ENCODE measurements at regions not wholly inside any gene's neighbourhood (a gene's known extent, or its start where the extent isn't known, plus 50 kb on each side); places are given as distances from the start of the nearest gene placed in this dataset.

- Histone ChIP-seq H3K9me3 (ENCODE audit: control insufficient read depth in 4 of 4, low read length in 3 of 4) (no peaks in the 10 kb centered on the region), H3K4me1 (ENCODE audit: control insufficient read depth in 4 of 4, insufficient read depth in 4 of 4, low read length in 3 of 4) (peaks cover 0 to 3% (median under 1%) of the 10 kb centered on the region in 4 donors), H3K27ac (ENCODE audit: low read depth in 1 of 2, low read length in 2 of 2) (no peak overlapping the region), H3K36me3 (ENCODE audit: control insufficient read depth in 4 of 4, insufficient read depth in 3 of 4, low read depth in 1 of 4, low read length in 3 of 4) (no peaks in the 10 kb centered on the region), H3K4me3 (ENCODE audit: low read depth in 1 of 3, low read length in 3 of 3) (no peak overlapping the region), H3K27me3 (ENCODE audit: control insufficient read depth in 4 of 4, insufficient read depth in 4 of 4, low read length in 3 of 4) (no peaks in the 10 kb centered on the region), H3K9ac (ENCODE audit: low read depth in 1 of 2, low read length in 2 of 2) (no peak overlapping the region)
- WGBS: 78% methylated on average over 2 of the region's 2 CpGs
- DNase-seq (ENCODE audit: low spot score): no peak
- TF ChIP-seq FOXA1 (IDR thresholded peaks at IDR 0.05) (no peak), EGR1 (IDR thresholded peaks at IDR 0.05; ENCODE audit: low read depth in 2 of 2) (no peak), CTCF (IDR thresholded peaks at IDR 0.05; ENCODE audit: low read depth, low read length, missing input control) (no peak), FOXA2 (IDR thresholded peaks at IDR 0.05) (no peak), HNF4G (IDR thresholded peaks at IDR 0.05) (no peak), SP1 (IDR thresholded peaks at IDR 0.05) (no peak), NR2F2 (IDR thresholded peaks at IDR 0.05) (no peak), HNF4A (conservative IDR thresholded peaks at IDR 0.05) (no peak), ATF3 (IDR thresholded peaks at IDR 0.05) (no peak), JUND (IDR thresholded peaks at IDR 0.05) (no peak), TAF1 (conservative IDR thresholded peaks at IDR 0.05) (no peak), YY1 (IDR thresholded peaks at IDR 0.05) (no peak)
- TF ChIP-seq, protein P1, sequence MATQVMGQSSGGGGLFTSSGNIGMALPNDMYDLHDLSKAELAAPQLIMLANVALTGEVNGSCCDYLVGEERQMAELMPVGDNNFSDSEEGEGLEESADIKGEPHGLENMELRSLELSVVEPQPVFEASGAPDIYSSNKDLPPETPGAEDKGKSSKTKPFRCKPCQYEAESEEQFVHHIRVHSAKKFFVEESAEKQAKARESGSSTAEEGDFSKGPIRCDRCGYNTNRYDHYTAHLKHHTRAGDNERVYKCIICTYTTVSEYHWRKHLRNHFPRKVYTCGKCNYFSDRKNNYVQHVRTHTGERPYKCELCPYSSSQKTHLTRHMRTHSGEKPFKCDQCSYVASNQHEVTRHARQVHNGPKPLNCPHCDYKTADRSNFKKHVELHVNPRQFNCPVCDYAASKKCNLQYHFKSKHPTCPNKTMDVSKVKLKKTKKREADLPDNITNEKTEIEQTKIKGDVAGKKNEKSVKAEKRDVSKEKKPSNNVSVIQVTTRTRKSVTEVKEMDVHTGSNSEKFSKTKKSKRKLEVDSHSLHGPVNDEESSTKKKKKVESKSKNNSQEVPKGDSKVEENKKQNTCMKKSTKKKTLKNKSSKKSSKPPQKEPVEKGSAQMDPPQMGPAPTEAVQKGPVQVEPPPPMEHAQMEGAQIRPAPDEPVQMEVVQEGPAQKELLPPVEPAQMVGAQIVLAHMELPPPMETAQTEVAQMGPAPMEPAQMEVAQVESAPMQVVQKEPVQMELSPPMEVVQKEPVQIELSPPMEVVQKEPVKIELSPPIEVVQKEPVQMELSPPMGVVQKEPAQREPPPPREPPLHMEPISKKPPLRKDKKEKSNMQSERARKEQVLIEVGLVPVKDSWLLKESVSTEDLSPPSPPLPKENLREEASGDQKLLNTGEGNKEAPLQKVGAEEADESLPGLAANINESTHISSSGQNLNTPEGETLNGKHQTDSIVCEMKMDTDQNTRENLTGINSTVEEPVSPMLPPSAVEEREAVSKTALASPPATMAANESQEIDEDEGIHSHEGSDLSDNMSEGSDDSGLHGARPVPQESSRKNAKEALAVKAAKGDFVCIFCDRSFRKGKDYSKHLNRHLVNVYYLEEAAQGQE (IDR thresholded peaks at IDR 0.05): no peak
- TF ChIP-seq, protein P2, sequence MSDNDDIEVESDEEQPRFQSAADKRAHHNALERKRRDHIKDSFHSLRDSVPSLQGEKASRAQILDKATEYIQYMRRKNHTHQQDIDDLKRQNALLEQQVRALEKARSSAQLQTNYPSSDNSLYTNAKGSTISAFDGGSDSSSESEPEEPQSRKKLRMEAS (IDR thresholded peaks at IDR 0.05): no peak
These were observed 1257.6 kb downstream of the SLC16A7 start for GRCh38 chr12:60853407-60853806.

DNA sequence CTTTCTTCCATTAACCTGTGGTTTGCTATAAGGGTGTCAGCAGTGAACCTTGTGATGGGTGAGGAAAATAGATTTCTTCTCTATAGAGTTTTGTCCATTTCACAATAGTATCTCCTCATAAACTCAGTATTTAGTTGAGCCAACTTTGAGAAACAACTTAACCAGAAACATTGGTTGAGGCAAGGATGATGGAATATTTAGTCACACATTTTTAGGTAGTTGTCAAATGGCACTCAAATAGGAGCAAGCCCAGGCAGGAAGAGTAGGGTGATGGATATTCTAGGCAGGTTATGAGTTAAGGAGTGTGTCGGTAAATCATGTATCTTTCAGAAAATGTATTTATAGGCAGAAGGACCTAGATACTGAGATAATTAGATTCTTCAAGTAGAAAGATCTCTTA is 1267.6 kb downstream of the SLC16A7 start:
- Histone ChIP-seq H3K27ac (ENCODE audit: low read depth in 1 of 2, low read length in 2 of 2) (no peak overlapping the region), H3K4me1 (ENCODE audit: control insufficient read depth in 4 of 4, insufficient read depth in 4 of 4, low read length in 3 of 4) (no peaks in the 10 kb centered on the region), H3K4me3 (ENCODE audit: low read depth in 1 of 3, low read length in 3 of 3) (no peak overlapping the region), H3K36me3 (ENCODE audit: control insufficient read depth in 4 of 4, insufficient read depth in 3 of 4, low read depth in 1 of 4, low read length in 3 of 4) (no peaks in the 10 kb centered on the region), H3K9me3 (ENCODE audit: control insufficient read depth in 4 of 4, low read length in 3 of 4) (no peaks in the 10 kb centered on the region), H3K9ac (ENCODE audit: low read depth in 1 of 2, low read length in 2 of 2) (no peak overlapping the region), H3K27me3 (ENCODE audit: control insufficient read depth in 4 of 4, insufficient read depth in 4 of 4, low read length in 3 of 4) (no peaks in the 10 kb centered on the region)
- 97% methylated on average over 1 of the region's 1 CpG for WGBS
- no peak for DNase-seq (ENCODE audit: low spot score)
- no peak for TF ChIP-seq YY1 (IDR thresholded peaks at IDR 0.05)
- TF ChIP-seq EGR1 (IDR thresholded peaks at IDR 0.05; ENCODE audit: low read depth in 2 of 2): no peak
- TF ChIP-seq NR2F2 (IDR thresholded peaks at IDR 0.05): no peak
- no peak for TF ChIP-seq FOXA2 (IDR thresholded peaks at IDR 0.05)
- no peak for TF ChIP-seq HNF4A (conservative IDR thresholded peaks at IDR 0.05)
- TF ChIP-seq ATF3 (IDR thresholded peaks at IDR 0.05): no peak
- no peak for TF ChIP-seq JUND (IDR thresholded peaks at IDR 0.05)
- TF ChIP-seq, protein P2 (IDR thresholded peaks at IDR 0.05): no peak
- TF ChIP-seq GABPA (IDR thresholded peaks at IDR 0.05 in 1 of 2, conservative IDR thresholded peaks at IDR 0.05 in 1 of 2): no peak
- TF ChIP-seq, protein P3, sequence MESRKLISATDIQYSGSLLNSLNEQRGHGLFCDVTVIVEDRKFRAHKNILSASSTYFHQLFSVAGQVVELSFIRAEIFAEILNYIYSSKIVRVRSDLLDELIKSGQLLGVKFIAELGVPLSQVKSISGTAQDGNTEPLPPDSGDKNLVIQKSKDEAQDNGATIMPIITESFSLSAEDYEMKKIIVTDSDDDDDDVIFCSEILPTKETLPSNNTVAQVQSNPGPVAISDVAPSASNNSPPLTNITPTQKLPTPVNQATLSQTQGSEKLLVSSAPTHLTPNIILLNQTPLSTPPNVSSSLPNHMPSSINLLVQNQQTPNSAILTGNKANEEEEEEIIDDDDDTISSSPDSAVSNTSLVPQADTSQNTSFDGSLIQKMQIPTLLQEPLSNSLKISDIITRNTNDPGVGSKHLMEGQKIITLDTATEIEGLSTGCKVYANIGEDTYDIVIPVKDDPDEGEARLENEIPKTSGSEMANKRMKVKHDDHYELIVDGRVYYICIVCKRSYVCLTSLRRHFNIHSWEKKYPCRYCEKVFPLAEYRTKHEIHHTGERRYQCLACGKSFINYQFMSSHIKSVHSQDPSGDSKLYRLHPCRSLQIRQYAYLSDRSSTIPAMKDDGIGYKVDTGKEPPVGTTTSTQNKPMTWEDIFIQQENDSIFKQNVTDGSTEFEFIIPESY (IDR thresholded peaks at IDR 0.05): no peak
- TF ChIP-seq HNF4G (IDR thresholded peaks at IDR 0.05): no peak
- TF ChIP-seq, protein P1 (IDR thresholded peaks at IDR 0.05): no peak
- no peak for TF ChIP-seq RAD21 (IDR thresholded peaks at IDR 0.05)
- TF ChIP-seq TAF1 (conservative IDR thresholded peaks at IDR 0.05): no peak
